RKO (cell line): ENCODE measurements at regions not wholly inside any gene's neighbourhood (a gene's known extent, or its start where the extent isn't known, plus 50 kb on each side); places are given as distances from the start of the nearest gene placed in this dataset.
"Not testable (repeated sequence)": the region's sequence is repeated elsewhere in the genome, so short reads cannot be mapped to it uniquely, and the experiment has no call there.

Source experiments
- DNase-seq: peaks from one replicate; pipeline ENCODE4 v3.0.0-alpha.2; 2016; ENCODE audit warnings: low spot score

DNA sequence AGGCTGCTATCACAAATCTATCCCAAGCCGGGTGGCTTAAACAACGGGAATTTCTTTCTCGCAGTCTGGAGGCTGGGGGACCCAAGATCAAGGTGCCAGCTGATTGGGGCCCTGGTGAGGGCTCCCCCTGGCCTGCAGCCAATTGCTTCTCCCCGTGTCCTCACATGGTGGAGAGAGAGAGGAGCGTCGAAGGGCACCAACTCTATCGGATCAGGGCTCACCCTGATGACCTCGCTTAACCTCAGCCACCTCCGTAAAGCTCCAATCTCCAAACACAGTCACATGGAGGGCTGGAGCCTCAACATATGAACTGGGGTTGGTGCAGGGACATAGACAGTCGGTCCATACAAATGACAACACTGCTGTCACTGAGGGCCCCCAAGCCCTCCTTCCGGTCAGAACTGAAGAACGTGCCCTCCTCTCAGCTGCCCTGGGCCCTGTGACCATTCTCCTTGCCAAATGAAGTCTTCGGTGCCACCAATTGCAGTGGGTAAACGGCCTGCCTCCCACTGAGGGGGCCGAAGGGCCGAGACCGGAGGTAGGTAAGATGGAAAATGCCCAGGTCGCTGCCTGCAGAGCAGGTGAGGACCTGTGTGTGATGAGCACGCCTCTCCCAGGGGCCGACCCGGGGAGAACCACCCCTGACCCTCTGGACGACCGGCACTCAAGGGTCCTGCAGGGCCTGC, 211.0 kb downstream of the TOMM20 start:
- no peak for DNase-seq

DNA sequence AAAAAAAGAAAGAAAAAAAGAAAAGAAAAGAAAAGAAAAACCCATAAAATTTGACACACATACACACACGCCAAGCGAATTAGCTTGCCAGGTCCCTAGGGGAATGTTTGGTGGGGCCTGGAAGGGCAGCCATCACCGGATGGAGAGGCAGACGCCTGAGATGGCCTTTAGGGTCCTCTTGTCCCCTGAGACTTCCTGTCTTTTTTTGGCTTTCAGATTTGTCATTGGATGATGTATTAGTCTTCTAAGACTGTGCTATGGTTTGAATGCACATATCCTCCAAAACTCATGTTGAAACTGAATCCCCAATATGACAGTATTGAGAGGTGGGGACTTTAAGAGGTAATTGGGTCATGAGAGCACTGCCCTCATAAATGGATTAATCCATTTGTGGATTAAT, 211.8 kb downstream of the TOMM20 start:
- DNase-seq, result no peak

DNA sequence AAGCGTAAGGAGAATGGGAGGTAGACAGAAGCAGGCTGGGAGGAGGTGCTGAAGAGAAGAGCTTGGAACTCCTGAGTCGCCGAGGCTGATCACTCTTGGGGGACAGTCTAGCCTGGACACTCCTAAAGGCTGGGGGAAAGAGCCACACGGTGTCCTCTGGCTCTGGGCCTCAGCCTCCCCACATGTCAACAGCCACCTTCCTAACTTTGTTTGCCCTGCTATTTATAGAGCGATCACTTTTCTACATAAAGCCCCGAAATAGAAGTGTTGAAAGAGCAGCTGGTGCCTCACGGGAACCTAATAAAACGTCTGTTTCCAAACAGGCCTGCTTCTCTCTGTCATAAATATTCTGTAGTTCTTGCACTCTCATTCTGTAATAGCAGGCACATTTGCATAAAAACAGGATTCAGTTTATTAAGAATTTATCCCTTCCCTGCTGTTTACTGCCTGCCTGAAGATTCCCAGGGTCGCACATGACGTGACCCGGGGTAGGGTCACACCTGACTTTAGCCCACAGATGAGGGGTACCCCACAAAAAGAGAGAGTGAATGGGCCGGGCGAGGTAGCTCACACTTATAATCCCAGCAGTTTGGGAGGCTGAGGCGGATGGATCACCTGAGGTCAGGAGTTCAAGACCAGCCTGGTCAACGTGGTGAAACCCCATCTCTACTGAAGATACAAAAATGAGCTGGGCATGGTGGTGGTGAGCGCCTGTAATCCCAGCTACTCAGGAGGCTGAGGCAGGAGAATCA, 212.5 kb downstream of the TOMM20 start:
- no peak for DNase-seq

DNA sequence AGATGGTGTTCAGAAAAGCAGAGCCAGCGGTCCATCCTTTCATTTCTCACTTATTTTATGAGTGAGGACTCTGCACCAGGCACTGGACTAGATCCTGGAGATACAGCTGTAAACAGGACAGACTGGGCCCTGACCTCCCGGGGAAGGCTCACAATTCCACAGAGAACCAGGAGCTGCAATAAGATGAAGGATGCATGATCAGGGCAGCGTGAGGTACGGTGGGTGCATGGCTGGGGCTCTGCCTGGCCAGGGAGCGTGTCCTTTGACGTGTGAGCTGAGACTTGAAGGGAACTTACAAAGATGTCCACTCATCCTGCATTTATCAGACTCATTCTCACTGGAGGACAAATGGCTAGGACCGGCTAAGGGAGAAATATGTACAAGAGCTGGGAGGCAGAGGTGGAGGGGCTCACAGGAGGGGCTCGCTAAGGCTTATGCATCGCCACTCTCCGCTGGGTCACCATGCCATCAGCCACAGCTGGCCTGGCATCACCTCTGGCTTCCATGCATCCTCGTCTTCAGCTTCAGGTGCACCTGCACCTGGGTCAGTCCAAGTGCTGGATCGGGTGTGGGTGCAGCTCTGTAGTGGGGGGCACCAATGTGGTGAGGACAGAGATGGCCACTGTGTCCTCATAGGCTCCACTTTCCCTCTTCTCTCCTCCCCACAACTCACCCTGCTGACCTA, 213.9 kb downstream of the TOMM20 start:
- no peak for DNase-seq

DNA sequence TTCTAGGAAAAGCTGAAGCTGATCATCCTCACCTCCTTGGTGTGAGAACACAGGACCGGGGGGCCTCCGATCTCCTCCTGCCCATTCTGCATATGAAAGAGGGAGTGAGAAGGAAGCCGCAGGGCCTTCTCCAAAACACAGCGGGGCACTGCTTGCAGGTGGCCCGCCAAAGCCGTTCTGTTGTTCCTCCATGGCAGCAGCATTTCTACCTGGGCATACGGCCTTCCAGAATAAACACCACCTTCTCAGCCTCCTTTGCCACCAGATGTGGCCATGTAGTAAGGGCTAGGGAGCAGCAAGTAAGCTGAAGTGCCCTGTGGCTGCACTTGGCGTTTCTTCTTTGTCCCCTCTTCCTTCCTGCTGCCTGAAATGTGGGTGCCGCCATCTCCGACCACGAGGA, 214.9 kb downstream of the TOMM20 start:
- DNase-seq, result no peak

DNA sequence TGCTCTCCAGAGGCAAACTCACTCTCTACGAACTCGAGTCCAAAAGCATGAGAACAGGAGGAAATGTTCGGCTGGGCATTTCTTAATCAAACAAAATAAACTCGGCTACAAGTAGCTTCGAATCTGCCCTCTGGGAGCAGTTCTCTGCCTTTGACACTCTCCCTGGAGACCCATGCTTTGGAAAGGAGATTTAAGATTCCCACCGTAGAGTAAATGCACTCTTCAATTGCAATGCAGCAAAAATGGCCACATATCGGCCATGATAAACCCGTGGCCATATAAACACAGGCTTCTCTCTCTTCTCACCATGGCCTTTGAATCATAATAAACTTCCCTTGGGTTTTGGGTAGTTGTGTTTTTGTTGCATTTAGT, 215.4 kb downstream of the TOMM20 start:
- no peak for DNase-seq

DNA sequence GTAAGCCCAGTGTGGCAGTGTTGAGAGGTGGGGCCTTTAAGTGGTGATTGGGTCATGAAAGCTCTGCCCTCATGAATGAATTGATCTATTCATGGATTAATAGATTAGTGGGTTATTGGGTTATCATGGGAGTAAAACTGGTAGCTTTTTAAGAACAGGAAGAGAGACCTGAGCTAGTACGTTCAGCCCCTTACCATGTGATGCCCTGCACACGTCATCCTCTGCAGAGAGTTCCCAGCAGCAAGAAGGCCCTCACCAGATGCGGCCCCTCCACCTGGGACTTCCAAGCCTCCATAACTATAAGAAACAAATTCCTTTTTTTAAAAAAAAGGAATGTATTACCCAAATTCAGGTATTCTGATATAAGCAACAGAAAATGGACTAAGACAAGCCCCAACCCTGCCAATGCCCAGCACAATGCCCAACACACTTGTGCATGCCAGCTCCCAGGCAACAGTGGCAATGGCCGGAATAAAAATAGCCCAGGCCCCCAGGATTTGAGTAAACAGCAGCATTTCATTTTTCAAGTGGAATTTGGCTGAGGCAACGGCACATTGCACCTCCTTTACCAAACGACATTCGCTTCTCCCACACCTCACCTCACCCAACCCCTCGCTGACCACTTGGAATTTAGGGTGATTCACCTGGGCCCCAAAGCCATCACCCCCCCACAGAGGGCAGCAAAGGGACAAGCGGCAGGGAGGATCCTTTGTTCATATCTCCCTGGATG, 215.9 kb downstream of the TOMM20 start:
- no peak for DNase-seq

DNA sequence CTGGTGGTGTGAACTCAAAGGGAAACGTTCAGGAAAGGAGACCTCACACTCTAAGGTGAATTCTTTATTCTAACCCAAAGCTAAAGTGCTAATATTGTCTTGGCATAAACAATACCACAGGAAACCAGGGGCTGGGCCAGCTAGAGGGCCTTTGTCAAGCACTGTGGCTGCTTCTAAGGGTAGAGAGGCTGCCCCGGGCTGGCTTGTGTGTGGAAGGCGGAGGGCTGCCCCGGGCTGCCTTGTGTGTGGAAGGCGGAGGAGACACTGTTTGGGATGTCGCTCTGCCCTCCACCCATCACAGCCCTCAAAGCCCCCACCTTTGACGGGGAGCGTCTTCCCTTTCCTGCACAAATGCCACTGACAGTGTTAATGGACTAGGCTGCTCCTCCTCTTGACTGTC, 216.8 kb downstream of the TOMM20 start:
- DNase-seq, result no peak

DNA sequence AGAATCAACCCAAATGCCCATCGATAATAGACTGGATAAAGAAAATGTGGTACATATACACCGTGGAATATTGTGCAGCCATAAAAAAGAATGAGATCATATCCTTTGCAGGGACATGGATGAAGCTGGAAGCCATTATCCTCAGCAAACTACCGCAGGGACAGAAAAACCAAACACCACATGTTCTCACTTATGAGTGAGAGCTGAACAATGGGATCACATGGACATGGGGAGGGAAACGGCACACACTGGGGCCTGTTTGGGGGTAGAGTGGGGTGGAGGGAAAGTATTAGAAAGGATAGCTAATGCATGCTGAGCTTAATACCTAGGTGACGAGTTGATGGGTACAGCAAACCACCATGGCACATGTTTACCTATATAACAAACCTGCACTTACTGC, 217.5 kb downstream of the TOMM20 start:
- not testable (repeated sequence) for DNase-seq

DNA sequence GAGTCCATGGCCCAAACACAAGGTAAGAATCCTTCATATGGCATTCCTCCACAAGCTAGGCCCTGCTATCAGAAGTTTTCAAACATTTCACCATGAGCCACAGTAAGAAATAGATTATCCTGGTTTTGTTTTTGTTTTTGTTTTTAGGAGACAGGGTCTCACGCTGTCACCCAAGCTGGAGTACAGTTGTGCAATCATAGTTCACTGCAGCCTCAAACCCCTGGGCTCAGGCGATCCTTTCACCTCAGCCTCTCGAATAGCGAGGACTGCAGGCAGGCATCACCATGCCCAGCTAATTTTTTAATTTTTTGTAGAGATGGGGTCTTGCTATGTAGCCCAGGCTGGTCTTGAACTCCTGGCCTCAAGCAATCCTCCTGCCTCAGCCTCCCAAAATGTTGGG, 218.8 kb downstream of the TOMM20 start:
- no peak for DNase-seq

DNA sequence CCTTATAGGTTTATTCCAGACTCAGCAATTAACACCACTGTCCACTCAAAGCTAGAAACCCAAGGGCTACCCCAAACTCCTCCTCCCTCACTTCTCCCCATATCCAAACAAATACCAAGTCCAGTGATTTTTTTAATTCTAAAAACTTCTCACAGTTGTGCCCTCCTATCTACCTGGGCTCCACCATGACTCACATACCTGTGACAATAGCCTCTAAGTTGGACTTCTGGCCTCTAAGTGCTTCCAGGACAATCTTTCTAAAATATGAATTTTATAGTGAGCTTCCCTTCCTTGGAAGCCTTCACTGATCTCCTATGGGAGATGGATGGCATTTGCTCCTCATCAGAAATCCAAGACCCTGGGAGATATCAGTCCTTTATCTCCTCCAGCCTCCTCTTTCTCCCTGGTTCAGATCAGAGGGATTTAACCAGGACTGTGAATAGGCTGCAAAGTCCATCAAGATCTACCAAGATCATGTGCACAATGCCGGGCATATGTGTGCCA, 219.3 kb downstream of the TOMM20 start:
- no peak for DNase-seq

DNA sequence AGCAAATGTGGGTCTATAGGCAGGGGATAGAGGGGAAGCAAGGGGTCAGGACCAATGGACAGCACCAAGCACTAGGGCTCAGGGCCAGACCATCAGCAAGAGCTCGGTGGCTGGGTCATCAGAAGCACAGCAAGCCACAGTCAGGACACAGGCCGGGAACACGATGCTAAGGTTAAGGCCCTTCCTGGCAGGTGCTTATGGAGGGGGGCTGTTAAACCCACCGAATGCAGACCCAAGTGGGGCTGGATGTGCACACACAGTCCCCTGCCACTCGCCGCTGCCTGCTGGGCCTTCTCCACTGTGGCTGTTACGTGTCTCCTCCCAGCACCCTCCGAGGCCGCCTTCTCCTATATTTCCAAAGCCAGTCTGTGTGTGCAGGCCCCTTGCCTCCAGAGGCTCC, 220.1 kb downstream of the TOMM20 start:
- no peak for DNase-seq

DNA sequence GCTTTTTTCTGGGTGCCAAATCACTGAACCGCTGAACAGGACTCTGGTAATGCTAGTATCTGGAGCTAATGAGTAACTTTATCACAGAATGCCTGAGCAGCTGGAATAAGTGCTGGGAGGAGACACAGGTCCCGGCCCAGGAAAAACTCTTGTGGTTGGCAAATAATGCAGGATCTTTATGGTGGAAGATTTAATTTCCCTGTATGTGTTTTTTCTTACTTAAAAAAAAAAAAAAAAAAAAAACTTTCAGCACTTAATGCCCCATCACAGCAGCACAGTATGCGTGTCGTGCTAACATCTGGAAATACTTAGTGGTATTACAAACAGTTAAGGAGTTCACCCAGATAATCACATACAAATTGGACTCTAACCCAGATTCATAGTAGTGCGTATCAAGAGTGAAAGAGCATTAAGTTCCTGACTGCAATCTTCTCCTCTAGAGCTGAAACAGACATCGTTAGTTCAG, 220.7 kb downstream of the TOMM20 start:
- DNase-seq, result no peak

DNA sequence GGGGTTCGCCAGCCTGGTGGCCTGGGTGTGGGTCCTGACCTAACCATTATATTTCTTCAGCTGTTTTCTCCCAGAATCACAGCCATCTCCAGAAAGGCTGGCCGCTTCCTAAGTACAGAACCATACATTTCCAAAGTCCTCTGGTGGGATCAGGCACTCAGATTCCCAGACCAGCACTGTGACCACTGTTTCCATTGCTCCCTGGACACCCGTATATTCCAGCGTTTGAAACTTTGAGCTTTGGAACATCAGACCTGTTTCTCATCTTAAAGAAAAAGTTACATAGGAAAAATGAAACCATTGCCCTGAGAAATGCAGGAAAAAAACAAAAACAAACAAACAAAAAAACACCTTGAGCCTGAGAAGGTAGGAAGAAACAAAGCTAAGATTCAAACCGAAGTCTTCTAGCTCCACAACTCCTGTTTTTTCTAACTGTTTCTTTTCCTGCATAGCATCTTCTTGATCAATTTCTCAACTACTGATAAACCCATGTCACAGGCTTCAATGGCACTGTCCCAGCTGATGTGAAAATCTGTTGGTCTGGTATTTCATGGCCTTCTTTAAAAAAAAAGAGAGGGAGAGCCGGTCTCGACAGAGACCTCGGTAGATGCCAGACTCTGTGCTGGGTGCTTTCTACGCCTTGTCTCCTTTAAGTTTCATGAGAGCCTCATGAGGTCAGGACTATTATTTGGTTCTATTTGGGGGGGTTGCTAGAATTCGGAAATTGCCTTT, 221.3 kb downstream of the TOMM20 start:
- DNase-seq, result no peak

DNA sequence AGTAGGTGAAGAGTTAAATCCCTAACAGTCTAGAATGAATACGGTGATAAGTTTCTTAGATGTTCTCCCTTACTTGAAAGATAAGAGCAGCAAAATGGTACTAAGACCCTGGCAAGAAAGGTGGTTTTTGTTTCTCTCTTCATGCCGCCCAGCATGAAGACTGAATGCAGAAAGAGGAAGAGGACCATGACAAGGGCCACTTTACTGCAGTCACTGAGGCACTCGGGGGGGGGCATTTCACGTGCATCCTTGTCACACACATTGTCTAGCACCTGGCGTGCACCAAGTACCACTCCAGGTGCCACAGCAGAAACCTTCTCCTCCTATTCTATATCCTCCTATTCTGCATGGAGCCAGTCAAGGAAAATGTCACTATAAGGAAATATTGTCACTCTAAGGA, 222.0 kb downstream of the TOMM20 start:
- DNase-seq, result no peak

DNA sequence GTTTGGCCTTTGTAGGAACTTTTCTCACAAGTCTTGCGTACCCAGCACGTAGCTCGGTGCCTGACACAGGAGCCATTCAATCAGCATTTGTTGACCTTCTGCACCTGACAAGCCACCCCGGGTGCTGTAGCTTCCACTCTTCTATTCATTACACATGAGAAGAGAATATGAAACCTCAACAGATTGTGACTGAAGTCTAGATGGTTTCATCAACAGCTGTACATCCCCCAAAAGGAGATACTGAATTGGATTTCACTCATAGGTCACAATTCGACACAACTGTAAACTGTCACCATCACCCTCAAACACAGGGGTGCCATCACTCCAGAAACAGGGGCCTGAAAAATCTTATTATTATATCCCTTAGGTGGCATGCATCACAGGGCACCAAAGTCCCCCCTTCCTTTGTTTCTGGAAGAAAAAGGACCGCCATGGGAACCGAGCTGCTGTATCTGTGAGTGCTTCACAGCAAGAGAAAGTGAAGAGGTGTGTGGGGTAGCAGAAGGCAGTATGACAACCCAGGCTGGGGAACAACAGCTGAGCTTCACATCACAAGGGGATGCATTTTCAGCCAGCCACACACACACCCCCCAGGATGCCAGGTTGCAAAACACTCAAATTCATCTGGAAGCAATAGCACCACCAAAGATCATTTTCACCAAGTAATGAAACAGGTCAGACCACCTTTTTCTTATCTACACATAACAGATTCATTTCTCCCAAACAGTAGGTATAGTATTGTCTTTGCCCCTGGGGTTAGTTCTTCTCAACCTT, 225.7 kb downstream of the TOMM20 start:
- no peak for DNase-seq

DNA sequence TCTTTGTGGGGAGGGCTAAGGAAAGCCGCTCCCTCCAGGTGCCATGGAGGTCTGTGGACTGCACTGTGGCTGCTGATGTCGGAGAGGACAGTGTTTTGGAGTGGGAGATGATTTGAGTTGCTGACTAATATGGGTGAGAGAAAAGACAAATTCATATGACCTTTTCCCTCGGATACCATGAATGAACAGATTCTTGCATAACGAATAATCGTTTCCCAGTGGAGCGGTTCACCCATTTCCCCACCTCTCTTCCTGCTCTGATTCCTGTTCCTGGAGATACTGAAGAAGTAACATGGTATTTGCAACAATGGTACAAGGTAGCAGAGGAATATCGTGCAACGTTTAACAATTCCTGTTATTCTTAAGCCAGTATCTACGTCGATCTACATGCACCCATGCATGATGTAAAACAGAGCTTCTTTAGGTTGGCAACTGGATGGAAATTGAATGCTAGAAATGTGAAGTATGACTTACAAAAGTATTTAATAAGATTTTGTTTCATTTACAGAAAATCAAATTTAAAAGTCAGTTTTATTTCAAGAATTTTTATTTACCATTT, 227.1 kb downstream of the TOMM20 start:
- no peak for DNase-seq

DNA sequence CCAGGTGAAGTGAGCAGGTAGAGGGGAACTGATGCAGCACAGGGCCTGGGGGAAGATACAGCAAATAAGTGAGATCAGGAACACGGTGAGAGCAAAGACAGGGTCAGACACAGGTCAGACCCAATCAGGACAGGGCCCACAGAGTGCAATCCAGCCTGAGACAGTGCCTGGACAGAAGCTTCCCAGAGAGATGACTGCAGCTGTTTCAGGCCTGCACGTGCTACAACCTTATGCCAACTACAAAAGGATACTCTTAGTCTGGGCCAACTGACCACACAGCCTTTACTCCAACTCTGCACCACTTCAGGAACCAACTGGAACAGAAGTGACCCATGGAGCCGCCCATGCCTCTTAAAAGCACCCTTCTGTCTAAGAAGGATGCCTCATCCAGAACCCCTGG, 228.0 kb downstream of the TOMM20 start:
- no peak for DNase-seq

DNA sequence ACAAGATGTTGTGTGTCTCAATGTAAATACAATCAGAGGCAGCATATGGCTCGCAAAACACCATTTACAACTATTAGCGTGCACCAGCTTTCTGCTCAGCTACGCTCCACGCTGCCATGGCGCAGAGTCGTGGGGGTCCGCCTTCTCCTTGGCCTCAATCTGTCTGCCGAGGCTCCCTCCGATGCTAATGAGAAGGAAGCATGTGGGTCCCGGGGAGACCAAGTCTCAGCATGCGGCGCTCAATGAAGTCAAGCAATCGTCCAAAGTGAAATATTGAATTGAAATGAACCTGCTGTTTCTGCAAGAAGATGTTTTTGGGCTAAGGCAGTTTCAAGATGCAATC, 228.9 kb downstream of the TOMM20 start:
- no peak for DNase-seq

DNA sequence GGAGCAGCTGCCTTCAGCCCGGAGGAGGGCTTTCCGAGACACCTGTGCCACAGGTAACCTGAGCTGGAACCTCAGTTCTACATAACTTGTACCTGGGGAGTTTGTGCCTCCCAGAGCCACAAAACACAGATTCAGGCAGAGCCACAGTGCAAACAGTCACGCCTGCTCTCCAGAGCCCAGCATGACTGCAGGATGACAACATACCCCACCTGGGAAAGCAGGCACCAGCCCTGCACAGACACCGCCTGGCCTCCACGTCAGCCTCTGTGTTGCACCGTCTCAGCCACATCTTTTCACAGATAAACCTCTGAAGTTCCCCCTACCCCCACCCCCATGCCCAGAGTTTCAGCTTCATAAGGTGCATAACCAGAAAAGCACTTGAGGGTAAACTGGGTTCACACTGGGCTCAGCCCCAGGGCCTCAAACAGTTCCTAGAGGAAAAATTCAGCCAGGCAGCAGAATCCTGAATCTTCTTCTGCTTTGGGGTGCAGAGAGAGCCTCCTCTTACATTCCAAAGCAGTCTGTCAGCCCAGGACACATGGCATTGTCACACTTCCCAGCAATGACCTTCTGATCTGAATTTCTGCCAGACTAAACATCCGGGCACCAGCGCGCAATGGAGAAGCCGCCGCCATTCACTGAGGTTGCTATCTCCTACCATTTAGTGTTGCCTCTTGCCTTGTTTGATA, 229.5 kb downstream of the TOMM20 start:
- DNase-seq, result peak; percentile 13
